Keratinocyte (primary cell): ENCODE measurements at regions not wholly inside any gene's neighbourhood (a gene's known extent, or its start where the extent isn't known, plus 50 kb on each side); places are given as distances from the start of the nearest gene placed in this dataset.

ENCODE experiments used
- EZH2 ChIP-seq: IDR thresholded peaks from one replicate; pipeline ENCODE4 v1.6.1; 2012; ENCODE audit warnings: inconsistent platforms, mild to moderate bottlenecking, low read length, moderate library complexity
- TF ChIP-seq, protein P1 (sequence below), 3 experiments: IDR thresholded peaks in 1 of 3; conservative IDR thresholded peaks in 1 of 3; optimal IDR thresholded peaks in 1 of 3; 2 replicates in 2 of 3; 3 replicates in 1 of 3; pipeline versions ENCODE3 to v1.5.1; 2011; ENCODE audit warnings: low read length in 3 of 3, mild to moderate bottlenecking in 3 of 3, moderate library complexity in 2 of 3, control low read depth in 1 of 3, inconsistent platforms in 1 of 3; ENCODE audit not compliant: insufficient read depth in 2 of 3; ENCODE audit errors: extremely low read depth in 1 of 3

DNA sequence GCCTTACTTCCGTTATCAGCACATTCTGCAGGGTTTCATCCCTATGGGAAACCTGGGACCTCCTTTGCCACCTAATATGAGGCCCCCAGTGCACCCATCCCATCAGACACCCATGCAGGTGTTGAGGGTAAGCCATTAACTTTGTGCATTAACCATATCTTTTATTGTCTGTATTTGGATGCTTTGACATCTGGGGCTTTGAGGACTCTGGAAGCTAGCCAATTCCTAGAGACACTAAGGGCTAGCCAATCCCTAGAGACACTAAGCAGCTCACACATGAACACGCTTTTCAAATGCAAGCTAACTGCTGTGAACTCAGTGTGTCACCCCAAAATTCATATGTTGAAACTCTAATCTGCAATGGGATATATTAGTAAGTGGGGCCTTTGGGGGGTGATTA lies 272.5 kb upstream of the COBL start:
- TF ChIP-seq, protein P1, sequence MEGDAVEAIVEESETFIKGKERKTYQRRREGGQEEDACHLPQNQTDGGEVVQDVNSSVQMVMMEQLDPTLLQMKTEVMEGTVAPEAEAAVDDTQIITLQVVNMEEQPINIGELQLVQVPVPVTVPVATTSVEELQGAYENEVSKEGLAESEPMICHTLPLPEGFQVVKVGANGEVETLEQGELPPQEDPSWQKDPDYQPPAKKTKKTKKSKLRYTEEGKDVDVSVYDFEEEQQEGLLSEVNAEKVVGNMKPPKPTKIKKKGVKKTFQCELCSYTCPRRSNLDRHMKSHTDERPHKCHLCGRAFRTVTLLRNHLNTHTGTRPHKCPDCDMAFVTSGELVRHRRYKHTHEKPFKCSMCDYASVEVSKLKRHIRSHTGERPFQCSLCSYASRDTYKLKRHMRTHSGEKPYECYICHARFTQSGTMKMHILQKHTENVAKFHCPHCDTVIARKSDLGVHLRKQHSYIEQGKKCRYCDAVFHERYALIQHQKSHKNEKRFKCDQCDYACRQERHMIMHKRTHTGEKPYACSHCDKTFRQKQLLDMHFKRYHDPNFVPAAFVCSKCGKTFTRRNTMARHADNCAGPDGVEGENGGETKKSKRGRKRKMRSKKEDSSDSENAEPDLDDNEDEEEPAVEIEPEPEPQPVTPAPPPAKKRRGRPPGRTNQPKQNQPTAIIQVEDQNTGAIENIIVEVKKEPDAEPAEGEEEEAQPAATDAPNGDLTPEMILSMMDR (optimal IDR thresholded peaks at IDR 0.05 in 1 of 3, IDR thresholded peaks at IDR 0.05 in 1 of 3, conservative IDR thresholded peaks at IDR 0.05 in 1 of 3; ENCODE audit: extremely low read depth in 1 of 3, insufficient read depth in 2 of 3, low read length in 3 of 3) = no peak
- TF ChIP-seq EZH2 = no peak
